Glutamatergic neuron (in vitro differentiated cells): ENCODE measurements at regions not wholly inside any gene's neighbourhood (a gene's known extent, or its start where the extent isn't known, plus 50 kb on each side); places are given as distances from the start of the nearest gene placed in this dataset.

ENCODE experiments used
- DNase-seq: peaks from one replicate; pipeline ENCODE4 v3.0.0; 2022
- H3K27ac Mint-ChIP-seq: one replicate; pipeline ENCODE4 v1.8.0; 2020; ENCODE audit warnings: mild to moderate bottlenecking, mixed read lengths, inconsistent platforms; ENCODE audit not compliant: unreplicated experiment
- H3K27me3 Mint-ChIP-seq: one replicate; pipeline ENCODE4 v1.8.0; 2020; ENCODE audit warnings: mild to moderate bottlenecking, moderate library complexity, mixed read lengths, inconsistent platforms; ENCODE audit not compliant: unreplicated experiment
- H3K36me3 Mint-ChIP-seq: one replicate; pipeline ENCODE4 v1.8.0; 2020; ENCODE audit warnings: mild to moderate bottlenecking, mixed read lengths, inconsistent platforms; ENCODE audit not compliant: unreplicated experiment
- H3K4me1 Mint-ChIP-seq: one replicate; pipeline ENCODE4 v1.8.0; 2020; ENCODE audit warnings: mild to moderate bottlenecking, low read depth, mixed read lengths, inconsistent platforms; ENCODE audit not compliant: unreplicated experiment
- H3K4me3 Mint-ChIP-seq: one replicate; pipeline ENCODE4 v1.8.0; 2020; ENCODE audit warnings: mild to moderate bottlenecking, mixed read lengths, inconsistent platforms; ENCODE audit not compliant: unreplicated experiment
- H3K9me3 Mint-ChIP-seq: one replicate; pipeline ENCODE4 v1.8.0; 2020; ENCODE audit warnings: mild to moderate bottlenecking, moderate library complexity, mixed read lengths, inconsistent platforms; ENCODE audit not compliant: unreplicated experiment
- TF ChIP-seq, protein P1 (sequence below): fragments of 200-600 bp; sonication (generic); IDR thresholded peaks from one replicate; pipeline ENCODE4 v1.5.0; 2021; ENCODE audit not compliant: partially characterized antibody, unreplicated experiment

DNA sequence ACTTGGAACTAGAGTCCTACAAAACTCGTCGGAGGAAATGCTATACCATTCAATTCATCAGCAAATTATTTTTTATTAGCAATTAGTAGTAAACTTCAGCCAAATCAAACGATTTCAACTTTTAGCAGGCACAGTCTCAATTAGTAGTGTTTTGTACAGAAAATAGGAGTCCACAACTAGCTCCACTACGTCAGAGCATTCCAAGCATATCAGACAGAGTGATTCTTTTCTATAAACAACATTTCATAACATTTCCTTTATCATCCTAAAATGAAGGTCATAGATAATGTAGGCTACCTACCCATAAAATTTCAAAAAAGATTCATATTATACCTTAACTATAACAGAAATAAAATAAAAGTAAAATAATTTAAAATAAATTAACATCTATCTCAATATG, 169.9 kb downstream of the KIF18A start:
- Mint-ChIP-seq H3K4me3 (no peak overlapping the region), H3K4me1 (no peaks in the 10 kb centered on the region), H3K36me3 (no peaks in the 10 kb centered on the region), H3K27ac (no peak overlapping the region), H3K27me3 (peaks cover 2% of the 10 kb centered on the region), H3K9me3 (peaks cover 2% of the 10 kb centered on the region)
- TF ChIP-seq, protein P1, sequence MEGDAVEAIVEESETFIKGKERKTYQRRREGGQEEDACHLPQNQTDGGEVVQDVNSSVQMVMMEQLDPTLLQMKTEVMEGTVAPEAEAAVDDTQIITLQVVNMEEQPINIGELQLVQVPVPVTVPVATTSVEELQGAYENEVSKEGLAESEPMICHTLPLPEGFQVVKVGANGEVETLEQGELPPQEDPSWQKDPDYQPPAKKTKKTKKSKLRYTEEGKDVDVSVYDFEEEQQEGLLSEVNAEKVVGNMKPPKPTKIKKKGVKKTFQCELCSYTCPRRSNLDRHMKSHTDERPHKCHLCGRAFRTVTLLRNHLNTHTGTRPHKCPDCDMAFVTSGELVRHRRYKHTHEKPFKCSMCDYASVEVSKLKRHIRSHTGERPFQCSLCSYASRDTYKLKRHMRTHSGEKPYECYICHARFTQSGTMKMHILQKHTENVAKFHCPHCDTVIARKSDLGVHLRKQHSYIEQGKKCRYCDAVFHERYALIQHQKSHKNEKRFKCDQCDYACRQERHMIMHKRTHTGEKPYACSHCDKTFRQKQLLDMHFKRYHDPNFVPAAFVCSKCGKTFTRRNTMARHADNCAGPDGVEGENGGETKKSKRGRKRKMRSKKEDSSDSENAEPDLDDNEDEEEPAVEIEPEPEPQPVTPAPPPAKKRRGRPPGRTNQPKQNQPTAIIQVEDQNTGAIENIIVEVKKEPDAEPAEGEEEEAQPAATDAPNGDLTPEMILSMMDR, result no peak
- no peak for DNase-seq

DNA sequence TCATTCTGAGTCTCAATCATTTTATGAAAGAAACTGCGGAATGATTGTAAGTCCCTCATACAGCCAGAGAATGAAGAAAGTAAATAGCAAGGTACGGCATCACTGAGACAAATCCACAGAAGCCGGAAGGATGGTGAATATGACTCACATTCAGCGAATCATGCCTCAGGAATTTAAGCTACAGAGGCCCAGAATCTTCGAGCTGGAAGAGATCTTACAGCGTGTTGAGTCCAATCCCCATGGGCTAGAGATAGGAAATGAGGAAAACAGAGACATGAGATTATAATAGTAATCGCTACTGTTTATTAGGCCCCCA, 173.2 kb downstream of the KIF18A start:
- peaks cover 2% of the 10 kb centered on the region for H3K27me3 Mint-ChIP-seq
- H3K36me3 Mint-ChIP-seq, result no peaks in the 10 kb centered on the region
- DNase-seq, result no peak
- no peak overlapping the region for H3K27ac Mint-ChIP-seq
- peaks cover 2% of the 10 kb centered on the region for H3K9me3 Mint-ChIP-seq
- TF ChIP-seq, protein P1, result no peak
- no peak overlapping the region for H3K4me3 Mint-ChIP-seq
- H3K4me1 Mint-ChIP-seq, result no peaks in the 10 kb centered on the region

DNA sequence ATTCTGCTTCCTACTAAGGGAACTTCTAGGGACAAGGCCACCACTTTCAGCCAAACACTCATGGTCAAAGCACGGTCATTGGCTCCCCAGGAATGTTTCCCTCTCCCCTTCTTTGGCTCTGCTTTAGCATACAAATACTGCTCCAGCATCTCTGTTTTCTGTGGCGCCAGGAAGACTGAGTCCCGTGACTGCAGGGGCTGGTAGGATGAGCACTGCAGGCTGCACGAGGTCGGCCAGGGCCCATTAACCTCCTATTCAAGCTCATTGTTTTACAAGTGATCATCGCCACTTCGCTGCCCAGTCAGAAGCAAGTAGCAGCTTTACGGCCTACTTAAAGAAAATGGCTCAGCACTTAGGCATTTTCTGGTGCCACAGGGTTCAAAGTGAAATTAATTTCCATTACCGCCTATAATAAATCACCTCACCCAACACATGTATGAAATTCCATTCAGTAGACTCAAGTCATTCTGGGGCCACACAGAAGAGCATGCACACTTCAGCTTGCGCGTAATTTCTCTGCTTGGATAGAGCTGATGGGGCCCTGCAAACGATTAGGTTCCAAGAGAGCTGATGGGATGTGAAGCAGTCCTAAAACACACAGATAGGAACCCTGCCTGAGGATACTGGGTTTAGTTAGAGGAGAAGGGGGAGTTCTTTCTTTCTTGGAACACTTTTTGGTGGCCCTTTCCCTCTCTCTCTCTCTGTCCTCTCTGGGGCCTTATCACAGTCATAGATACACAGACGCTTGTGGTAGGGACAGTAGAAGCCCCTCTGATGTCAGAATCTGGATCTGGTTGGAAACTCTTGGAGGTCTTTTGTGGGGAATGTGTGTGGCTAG, 173.7 kb downstream of the KIF18A start:
- H3K27ac Mint-ChIP-seq, result no peak overlapping the region
- peaks cover 2% of the 10 kb centered on the region for H3K9me3 Mint-ChIP-seq
- TF ChIP-seq, protein P1, result no peak
- H3K36me3 Mint-ChIP-seq, result no peaks in the 10 kb centered on the region
- no peak overlapping the region for H3K4me3 Mint-ChIP-seq
- DNase-seq, result no peak
- H3K4me1 Mint-ChIP-seq, result no peaks in the 10 kb centered on the region
- peaks cover 2% of the 10 kb centered on the region for H3K27me3 Mint-ChIP-seq

DNA sequence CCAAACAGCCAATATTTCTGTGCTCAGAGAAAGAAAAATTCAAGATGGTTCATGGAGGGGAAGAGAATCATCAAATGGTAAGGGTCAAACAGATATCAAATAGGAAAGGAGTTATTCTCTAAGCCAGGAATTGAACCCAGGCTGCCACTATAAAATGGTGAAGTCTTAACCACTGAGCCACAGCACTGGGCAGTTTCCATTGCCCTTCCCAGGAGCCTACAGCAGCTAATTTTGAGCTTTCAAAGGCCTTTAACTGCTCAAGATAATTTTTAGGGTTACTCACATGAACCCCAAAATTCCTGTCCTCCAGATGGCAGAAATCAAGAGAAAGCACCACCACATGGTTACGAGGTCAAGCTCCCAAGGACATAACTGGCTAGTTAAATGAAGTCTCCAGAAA, 176.2 kb downstream of the KIF18A start:
- H3K36me3 Mint-ChIP-seq, result no peaks in the 10 kb centered on the region
- no peaks in the 10 kb centered on the region for H3K9me3 Mint-ChIP-seq
- TF ChIP-seq, protein P1, result no peak
- no peak overlapping the region for H3K27ac Mint-ChIP-seq
- H3K27me3 Mint-ChIP-seq, result peaks cover 2% of the 10 kb centered on the region
- H3K4me3 Mint-ChIP-seq, result no peak overlapping the region
- H3K4me1 Mint-ChIP-seq, result peaks cover 3% of the 10 kb centered on the region
- no peak for DNase-seq

DNA sequence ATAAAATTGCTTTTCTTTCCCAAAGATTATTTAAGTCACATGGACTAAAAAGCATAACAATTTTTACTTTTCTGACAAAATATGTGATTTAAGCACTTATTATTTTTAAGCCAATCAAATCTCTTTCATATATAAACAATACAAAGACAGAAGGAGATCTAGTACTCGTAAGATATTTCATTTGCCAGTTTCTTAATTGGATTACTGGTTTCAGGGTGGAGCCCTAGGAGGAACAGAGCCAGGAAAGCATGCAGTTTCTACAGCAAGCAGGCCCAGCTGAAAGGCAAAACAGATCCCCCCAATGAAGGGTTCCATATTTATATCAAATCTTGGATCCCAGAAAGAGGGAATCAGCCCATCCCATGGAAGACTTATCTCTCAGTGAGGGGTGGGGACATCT, 177.0 kb downstream of the KIF18A start:
- Mint-ChIP-seq H3K4me3 (no peak overlapping the region), H3K4me1 (peaks cover 9% of the 10 kb centered on the region), H3K27ac (no peak overlapping the region), H3K9me3 (no peaks in the 10 kb centered on the region), H3K36me3 (no peaks in the 10 kb centered on the region), H3K27me3 (no peaks in the 10 kb centered on the region)
- TF ChIP-seq, protein P1, result no peak
- no peak for DNase-seq
